SJCRH30 (cell line): ENCODE measurements at regions not wholly inside any gene's neighbourhood (a gene's known extent, or its start where the extent isn't known, plus 50 kb on each side); places are given as distances from the start of the nearest gene placed in this dataset.
"Not testable (repeated sequence)": the region's sequence is repeated elsewhere in the genome, so short reads cannot be mapped to it uniquely, and the experiment has no call there.

Experiments used
- DNase-seq, 2 experiments: peaks; one replicate each; pipeline ENCODE4 v3.0.0-alpha.2; 2015 to 2020
- H3K27ac ChIP-seq: fragments of 250-450 bp; sonication (Bioruptor Pico); 2 replicates; pipeline ENCODE4 v1.5.1; 2020; ENCODE audit warnings: mild to moderate bottlenecking, moderate library complexity
- H3K27me3 ChIP-seq: fragments of 250-450 bp; sonication (Bioruptor Pico); 2 replicates; pipeline ENCODE4 v1.5.1; 2020; ENCODE audit warnings: mild to moderate bottlenecking, moderate library complexity
- H3K36me3 ChIP-seq: fragments of 250-450 bp; sonication (Bioruptor Pico); 2 replicates; pipeline ENCODE4 v1.5.1; 2020; ENCODE audit warnings: mild to moderate bottlenecking, moderate library complexity
- H3K4me1 ChIP-seq: fragments of 250-450 bp; sonication (Bioruptor Pico); 2 replicates; pipeline ENCODE4 v1.5.1; 2020; ENCODE audit warnings: mild to moderate bottlenecking, moderate library complexity
- H3K4me3 ChIP-seq: fragments of 250-450 bp; sonication (Bioruptor Pico); 2 replicates; pipeline ENCODE4 v1.5.1; 2020; ENCODE audit warnings: mild to moderate bottlenecking, moderate library complexity
- H3K9me3 ChIP-seq: fragments of 250-450 bp; sonication (Bioruptor Pico); replicated peaks from 2 replicates; pipeline ENCODE4 v1.5.1; 2020; ENCODE audit warnings: mild to moderate bottlenecking, moderate library complexity

DNA sequence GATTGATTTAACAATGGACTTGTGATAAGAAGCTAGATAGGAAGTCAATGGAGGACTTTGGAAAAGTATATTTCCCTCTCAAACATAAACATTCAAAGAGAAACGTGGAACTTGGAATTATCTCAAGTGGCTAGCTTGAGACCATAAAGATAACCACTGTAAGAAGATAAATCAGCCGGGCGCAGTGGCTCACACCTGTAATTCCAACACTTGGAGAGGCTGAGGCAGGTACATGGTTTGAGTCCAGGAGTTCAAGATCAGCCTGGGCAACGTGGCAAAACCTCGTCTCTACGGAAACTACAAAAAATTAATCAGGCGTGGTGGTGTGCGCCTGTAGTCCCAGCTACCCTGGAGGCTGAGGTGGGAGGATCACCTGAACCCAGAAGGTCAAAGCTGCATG lies 405.9 kb upstream of the ACVR2A start:
- Histone ChIP-seq H3K27ac (no peak overlapping the region), H3K9me3 (0 out of 2 replicates have a peak, but pooled peaks cover 3% of the 10 kb centered on the region), H3K36me3 (no peaks in the 10 kb centered on the region), H3K27me3 (no peaks in the 10 kb centered on the region), H3K4me3 (no peak overlapping the region), H3K4me1 (peaks cover 20% of the 10 kb centered on the region)
- no peak for DNase-seq

DNA sequence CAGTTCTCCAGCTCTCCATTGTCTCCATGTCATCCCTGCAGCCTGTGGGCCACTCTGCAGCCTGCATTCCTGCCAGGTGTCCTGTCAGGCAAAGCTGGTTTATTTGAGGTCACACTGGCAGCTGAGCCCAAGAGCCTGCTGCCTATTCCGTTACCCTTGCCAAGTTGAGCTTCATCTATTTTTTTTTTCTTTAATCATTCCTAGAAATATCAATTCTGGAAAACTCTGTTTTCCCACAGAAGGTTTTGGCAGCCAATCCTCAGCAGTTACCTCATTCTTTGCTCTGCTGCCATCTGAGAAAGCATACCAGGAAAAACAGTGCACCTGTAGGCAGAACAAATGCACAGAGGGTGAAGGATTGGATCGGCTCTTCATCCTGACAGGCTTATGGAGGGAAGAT lies 411.0 kb upstream of the ACVR2A start:
- no peak overlapping the region for H3K27ac ChIP-seq
- H3K27me3 ChIP-seq, result no peaks in the 10 kb centered on the region
- no peaks in the 10 kb centered on the region for H3K36me3 ChIP-seq
- H3K9me3 ChIP-seq, result no peaks in the 10 kb centered on the region
- H3K4me3 ChIP-seq, result no peak overlapping the region
- no peaks in the 10 kb centered on the region for H3K4me1 ChIP-seq
- no peak for DNase-seq

GRCh38 chr2:147430408-147430807 lies 414.4 kb upstream of the ACVR2A start:
- H3K4me1 ChIP-seq, result no peaks in the 10 kb centered on the region
- no peaks in the 10 kb centered on the region for H3K27me3 ChIP-seq
- H3K4me3 ChIP-seq, result no peak overlapping the region
- H3K27ac ChIP-seq, result no peak overlapping the region
- no peaks in the 10 kb centered on the region for H3K9me3 ChIP-seq
- no peak for DNase-seq
- no peaks in the 10 kb centered on the region for H3K36me3 ChIP-seq

- no peak for DNase-seq
- Histone ChIP-seq H3K36me3 (no peaks in the 10 kb centered on the region), H3K4me1 (no peaks in the 10 kb centered on the region), H3K27me3 (no peaks in the 10 kb centered on the region), H3K27ac (no peak overlapping the region), H3K9me3 (no peaks in the 10 kb centered on the region), H3K4me3 (no peak overlapping the region)
Observed at GRCh38 chr2:147428120-147428747, 416.6 kb upstream of the ACVR2A start.

- DNase-seq, result no peak
- no peaks in the 10 kb centered on the region for H3K9me3 ChIP-seq
- H3K27me3 ChIP-seq, result no peaks in the 10 kb centered on the region
- H3K4me1 ChIP-seq, result no peaks in the 10 kb centered on the region
- H3K36me3 ChIP-seq, result no peaks in the 10 kb centered on the region
- H3K27ac ChIP-seq, result no peak overlapping the region
- no peak overlapping the region for H3K4me3 ChIP-seq
Observed at GRCh38 chr2:147425437-147426029, 419.3 kb upstream of the ACVR2A start.

DNA sequence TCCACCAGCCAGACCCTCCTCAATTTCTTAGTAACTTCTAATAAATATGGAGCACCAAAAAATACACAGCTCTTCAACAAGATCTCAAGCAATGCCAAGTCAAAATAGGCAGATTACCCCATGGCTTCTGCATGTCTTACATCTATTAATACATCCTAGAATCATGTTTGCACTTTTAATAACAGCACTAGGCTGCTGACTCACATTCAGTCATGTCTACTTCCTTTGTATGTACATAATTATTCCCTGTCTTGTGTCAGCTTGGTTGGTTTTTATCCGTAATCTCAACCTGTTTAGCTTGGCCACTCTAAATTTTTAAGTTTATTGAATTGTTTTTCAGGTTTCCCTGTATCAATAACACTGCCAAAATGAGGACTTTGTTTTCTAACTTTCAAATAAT lies 420.1 kb upstream of the ACVR2A start:
- H3K27ac ChIP-seq, result no peak overlapping the region
- no peaks in the 10 kb centered on the region for H3K27me3 ChIP-seq
- no peaks in the 10 kb centered on the region for H3K36me3 ChIP-seq
- no peaks in the 10 kb centered on the region for H3K9me3 ChIP-seq
- no peak overlapping the region for H3K4me3 ChIP-seq
- DNase-seq, result no peak
- no peaks in the 10 kb centered on the region for H3K4me1 ChIP-seq

DNA sequence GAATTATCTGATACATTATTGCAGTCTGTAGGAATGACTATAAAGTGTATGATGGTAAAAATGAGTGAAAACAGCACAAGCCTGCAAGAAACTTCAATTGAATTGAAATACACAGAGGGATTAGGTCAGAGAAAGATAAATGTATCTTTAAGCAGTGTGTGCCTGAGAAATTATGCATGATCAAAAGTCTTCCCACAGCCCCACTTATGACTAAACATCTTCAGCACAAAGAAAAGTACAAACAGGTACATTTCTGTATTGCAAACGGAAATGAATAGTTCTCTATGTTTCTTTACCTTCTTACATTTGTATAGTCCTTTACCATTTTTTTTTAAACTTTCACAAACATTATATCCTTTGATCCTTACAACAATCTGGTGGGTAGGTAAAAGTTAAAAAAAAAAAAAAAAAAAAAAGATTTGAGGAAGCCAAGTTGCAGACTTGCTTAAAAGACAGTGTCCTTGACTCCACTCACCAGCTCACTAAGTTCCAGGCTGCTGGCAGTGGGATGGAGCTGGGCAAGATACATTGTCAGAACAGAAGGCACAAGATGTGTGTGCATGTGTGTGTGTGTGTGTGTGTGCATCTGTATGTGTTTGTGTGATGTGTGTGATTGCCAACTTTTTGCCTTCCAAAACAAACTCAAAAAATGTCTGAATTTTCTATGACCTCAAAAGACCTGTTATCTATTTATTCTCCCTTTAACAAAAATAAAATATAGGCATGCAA lies 423.7 kb upstream of the ACVR2A start:
- no peaks in the 10 kb centered on the region for H3K36me3 ChIP-seq
- H3K9me3 ChIP-seq, result no peaks in the 10 kb centered on the region
- H3K27ac ChIP-seq, result no peak overlapping the region
- no peak for DNase-seq
- H3K4me1 ChIP-seq, result no peaks in the 10 kb centered on the region
- no peaks in the 10 kb centered on the region for H3K27me3 ChIP-seq
- no peak overlapping the region for H3K4me3 ChIP-seq

DNA sequence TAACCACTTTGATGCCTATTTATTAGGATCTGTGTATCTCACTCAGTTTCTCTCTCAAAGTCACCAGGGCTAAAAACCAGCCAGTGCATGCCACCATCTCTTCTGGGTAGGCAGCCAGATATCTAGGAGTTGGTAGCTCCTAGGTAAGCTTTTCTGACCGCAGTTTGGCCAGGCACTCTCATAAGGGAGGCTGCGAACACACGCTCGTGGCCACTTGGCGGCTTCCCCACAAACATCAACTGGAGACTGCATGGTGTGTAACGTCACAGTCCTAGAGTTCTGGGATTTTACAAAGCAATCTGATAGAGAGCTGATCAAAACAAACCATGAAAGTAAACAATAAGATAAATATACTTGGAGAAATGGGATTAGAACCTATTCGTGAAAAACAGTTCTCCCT lies 424.3 kb upstream of the ACVR2A start:
- no peak for DNase-seq
- no peaks in the 10 kb centered on the region for H3K27me3 ChIP-seq
- no peaks in the 10 kb centered on the region for H3K9me3 ChIP-seq
- H3K4me1 ChIP-seq, result no peaks in the 10 kb centered on the region
- no peak overlapping the region for H3K4me3 ChIP-seq
- no peak overlapping the region for H3K27ac ChIP-seq
- no peaks in the 10 kb centered on the region for H3K36me3 ChIP-seq

DNA sequence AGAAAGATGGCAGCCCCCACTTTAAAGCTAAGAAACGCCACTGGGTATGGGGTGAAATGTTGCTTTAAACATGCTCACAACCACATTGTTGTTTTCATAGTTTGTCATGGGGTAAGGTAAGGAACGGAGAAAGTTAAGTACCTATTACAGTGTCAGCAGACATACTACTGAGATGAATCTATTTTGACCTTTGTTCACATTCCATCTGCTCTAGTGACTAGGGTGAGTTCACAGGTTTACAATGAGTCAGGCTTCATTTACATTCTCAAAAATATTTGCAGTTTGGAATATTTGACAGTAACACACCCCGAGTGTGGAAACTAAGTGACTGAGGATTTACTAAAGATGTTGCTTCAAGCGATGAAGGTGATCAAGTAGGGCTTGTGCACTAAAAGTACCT lies 428.7 kb upstream of the ACVR2A start:
- H3K36me3 ChIP-seq, result no peaks in the 10 kb centered on the region
- H3K4me3 ChIP-seq, result no peak overlapping the region
- no peak overlapping the region for H3K27ac ChIP-seq
- no peak for DNase-seq
- H3K4me1 ChIP-seq, result no peaks in the 10 kb centered on the region
- H3K27me3 ChIP-seq, result no peaks in the 10 kb centered on the region
- no peaks in the 10 kb centered on the region for H3K9me3 ChIP-seq

DNA sequence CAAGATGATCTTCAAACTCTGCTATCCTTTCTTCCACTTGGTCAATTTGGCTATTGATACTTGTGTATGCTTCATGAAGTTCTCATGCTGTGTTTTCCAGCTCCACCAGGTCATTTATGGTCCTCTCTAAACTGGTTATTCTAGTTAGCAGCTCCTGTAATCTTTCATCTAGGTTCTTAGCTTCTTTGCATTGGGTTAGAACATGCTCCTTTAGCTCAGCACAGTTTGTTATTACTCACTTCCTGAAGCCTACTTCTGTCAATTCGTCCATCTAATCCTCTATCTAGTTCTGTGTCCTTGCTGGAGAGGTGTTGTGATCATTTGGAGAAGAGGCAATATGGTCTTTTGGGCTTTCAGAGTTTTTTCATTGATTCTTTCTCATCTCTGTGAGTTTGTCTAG lies 430.2 kb upstream of the ACVR2A start:
- H3K36me3 ChIP-seq, H3K27me3 ChIP-seq, H3K27ac ChIP-seq, H3K4me1 ChIP-seq, H3K4me3 ChIP-seq, H3K9me3 ChIP-seq, DNase-seq: not testable (repeated sequence)

- Histone ChIP-seq H3K27me3 (no peaks in the 10 kb centered on the region), H3K4me1 (no peaks in the 10 kb centered on the region; the same call in 1 of the 2 replicates), H3K27ac (no peak overlapping the region), H3K36me3 (no peaks in the 10 kb centered on the region), H3K9me3 (peaks cover 6% of the 10 kb centered on the region; the same call in 1 of the 2 replicates), H3K4me3 (no peak overlapping the region)
- DNase-seq, result no peak
Observed at GRCh38 chr2:147408357-147408756, 436.5 kb upstream of the ACVR2A start.

DNA sequence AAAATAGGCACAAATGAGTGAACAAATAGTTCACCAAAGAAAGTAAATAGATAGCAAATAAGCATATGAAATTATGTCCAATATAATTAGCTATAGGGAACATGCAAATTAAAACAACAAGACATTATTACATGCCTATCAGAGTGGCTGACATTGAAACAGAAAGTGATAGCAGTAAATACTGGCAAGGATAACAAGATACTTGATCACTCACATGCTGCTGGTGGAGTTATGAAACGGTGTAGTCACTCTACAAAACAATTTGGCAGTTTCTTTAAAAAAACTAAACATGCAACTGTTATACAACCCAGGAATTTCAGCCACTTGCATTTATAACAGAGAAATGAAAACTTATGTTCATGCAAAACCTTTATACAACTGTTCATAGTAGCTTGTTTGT lies 439.2 kb upstream of the ACVR2A start:
- Histone ChIP-seq H3K4me1 (no peaks in the 10 kb centered on the region; the same call in 1 of the 2 replicates), H3K36me3 (no peaks in the 10 kb centered on the region), H3K4me3 (no peak overlapping the region), H3K27ac (no peak overlapping the region), H3K27me3 (no peaks in the 10 kb centered on the region), H3K9me3 (peaks cover 4% of the 10 kb centered on the region; the same call in 1 of the 2 replicates)
- DNase-seq, result no peak

GRCh38 chr2:147398996-147399395 lies 445.8 kb upstream of the ACVR2A start:
- peaks cover 18% of the 10 kb centered on the region for H3K4me1 ChIP-seq
- H3K9me3 ChIP-seq, result no peaks in the 10 kb centered on the region; the same call in 1 of the 2 replicates
- DNase-seq, result peak; percentile 61 to 90
- H3K27ac ChIP-seq, result peak overlapping the region; percentile 53
- H3K36me3 ChIP-seq, result no peaks in the 10 kb centered on the region
- H3K4me3 ChIP-seq, result no peak overlapping the region
- H3K27me3 ChIP-seq, result no peaks in the 10 kb centered on the region

DNA sequence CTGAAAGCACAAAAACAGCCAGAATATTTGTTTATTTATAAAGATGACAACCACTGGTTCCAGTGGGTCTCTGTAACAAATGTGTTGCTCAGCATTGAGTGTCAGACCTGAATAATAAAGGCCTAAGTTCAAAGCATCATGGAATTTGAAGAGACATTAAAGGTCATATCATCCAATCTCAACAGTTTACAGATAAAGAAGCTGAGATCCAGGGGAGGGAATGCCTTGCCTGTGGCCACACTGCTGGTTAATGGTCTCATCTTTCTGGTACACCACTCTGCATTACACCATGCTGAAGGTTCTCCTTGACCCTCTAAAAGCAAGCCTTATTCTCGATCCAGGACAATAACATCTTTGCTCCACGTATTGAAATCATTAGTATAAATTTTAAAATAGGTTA lies 446.5 kb upstream of the ACVR2A start:
- Histone ChIP-seq H3K4me1 (peaks cover 18% of the 10 kb centered on the region), H3K27me3 (no peaks in the 10 kb centered on the region), H3K4me3 (no peak overlapping the region), H3K27ac (peak overlapping the region; percentile 53), H3K36me3 (no peaks in the 10 kb centered on the region), H3K9me3 (no peaks in the 10 kb centered on the region; the same call in 1 of the 2 replicates)
- DNase-seq, result peak; percentile 12 to 44

DNA sequence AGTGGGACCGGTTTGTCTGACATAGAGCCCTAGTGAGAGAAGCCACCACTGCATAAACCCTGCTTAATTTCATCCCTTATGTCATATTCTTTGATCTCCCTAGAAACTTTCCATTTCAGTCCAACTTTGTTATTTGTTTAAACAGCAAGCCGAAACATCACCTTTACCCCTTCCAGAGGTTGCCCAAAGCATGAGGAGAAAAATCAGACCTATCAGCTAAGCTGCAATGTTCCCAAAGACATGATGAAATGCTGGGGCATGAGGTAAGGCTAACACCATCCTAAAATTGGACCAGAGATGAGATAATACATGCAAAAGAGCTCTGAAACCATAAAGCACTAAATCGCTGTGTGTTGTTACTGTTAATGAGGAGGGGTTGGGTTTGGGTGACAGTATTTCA lies 447.9 kb upstream of the ACVR2A start:
- no peak overlapping the region for H3K27ac ChIP-seq
- no peaks in the 10 kb centered on the region for H3K9me3 ChIP-seq
- DNase-seq, result no peak
- no peak overlapping the region for H3K4me3 ChIP-seq
- no peaks in the 10 kb centered on the region for H3K27me3 ChIP-seq
- H3K4me1 ChIP-seq, result peaks cover 18% of the 10 kb centered on the region
- no peaks in the 10 kb centered on the region for H3K36me3 ChIP-seq
